ENCODE measurements at regions not wholly inside any gene's neighbourhood (a gene's known extent, or its start where the extent isn't known, plus 50 kb on each side); places are given as distances from the start of the nearest gene placed in this dataset.

DNA sequence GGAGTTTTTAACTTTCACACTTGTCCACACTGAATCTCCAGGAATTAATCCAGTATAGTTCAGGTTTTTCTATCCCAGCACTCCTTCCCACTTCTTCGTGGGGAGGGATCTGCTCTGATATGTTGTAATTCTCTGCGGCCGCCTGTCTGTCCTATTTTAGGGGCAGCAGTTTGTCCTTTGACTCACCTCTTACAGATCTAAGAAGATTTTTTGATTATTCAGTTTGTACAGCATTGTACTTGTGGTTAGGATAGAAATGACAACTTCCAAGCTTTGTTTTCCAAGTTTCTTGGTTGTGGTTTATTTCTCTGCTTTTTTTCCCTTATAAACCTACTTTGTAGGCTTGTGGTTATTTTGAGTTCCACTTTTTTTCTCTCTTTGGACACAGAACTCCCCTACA is 601.7 kb downstream of the SI start:
- no peak overlapping the region for H3K4me3 Mint-ChIP-seq
- DNase-seq = no peak
- CTCF ChIA-PET = no interaction called here
- H3K36me3 Mint-ChIP-seq (ENCODE audit: low read depth) = no peaks in the 10 kb centered on the region
- H3K9me3 Mint-ChIP-seq = no peaks in the 10 kb centered on the region
- no peaks in the 10 kb centered on the region for H3K4me1 Mint-ChIP-seq (ENCODE audit: low read depth)
- no peak overlapping the region for H3K27ac Mint-ChIP-seq
- no peaks in the 10 kb centered on the region for H3K27me3 Mint-ChIP-seq (ENCODE audit: low read depth)
- intact Hi-C loops (cut with micrococcal nuclease) = no loop called here

DNA sequence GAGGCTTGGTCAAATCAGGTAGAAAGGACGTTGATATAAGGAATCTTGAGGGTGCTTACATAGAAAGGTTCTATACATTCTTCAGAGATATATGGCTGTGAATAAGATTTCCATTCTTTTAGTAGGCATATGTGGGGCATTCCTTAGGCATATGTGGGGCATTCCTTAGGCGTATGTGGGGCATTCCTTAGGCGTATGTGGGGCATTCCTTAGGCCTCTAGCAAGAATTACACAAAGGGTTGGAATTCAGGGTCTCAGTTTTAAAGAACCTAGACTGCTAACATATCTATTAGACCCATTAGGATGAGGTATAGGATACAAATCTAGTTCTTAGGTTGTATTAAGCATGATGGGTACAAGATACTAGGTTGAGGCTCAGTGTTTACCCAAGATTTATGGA is 607.8 kb downstream of the SI start:
- H3K4me3 Mint-ChIP-seq = no peak overlapping the region
- H3K36me3 Mint-ChIP-seq (ENCODE audit: low read depth) = no peaks in the 10 kb centered on the region
- no peaks in the 10 kb centered on the region for H3K4me1 Mint-ChIP-seq (ENCODE audit: low read depth)
- H3K27ac Mint-ChIP-seq = no peak overlapping the region
- H3K9me3 Mint-ChIP-seq = peaks cover 7% of the 10 kb centered on the region
- intact Hi-C loops (cut with micrococcal nuclease) = no loop called here
- CTCF ChIA-PET = no interaction called here
- no peaks in the 10 kb centered on the region for H3K27me3 Mint-ChIP-seq (ENCODE audit: low read depth)
- DNase-seq = no peak

DNA sequence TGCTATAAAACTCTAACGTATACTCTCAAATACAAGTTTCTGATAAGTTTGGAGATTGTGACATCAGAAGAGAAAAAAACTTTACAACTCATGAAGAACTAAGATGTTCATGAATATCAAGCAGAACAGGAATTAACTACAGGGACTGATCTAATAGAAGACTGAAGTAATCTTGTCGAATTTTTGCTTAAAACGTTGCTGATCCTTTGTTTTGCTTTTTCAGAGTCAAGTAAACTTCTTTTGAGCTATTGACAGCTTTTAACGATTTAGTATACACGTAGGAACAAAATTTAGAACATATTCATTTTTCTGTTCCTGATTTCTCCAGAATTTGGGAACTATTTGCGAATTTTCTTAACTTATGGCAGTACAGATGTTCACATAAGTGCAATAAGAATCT is 610.2 kb downstream of the SI start:
- H3K27ac Mint-ChIP-seq = no peak overlapping the region

DNA sequence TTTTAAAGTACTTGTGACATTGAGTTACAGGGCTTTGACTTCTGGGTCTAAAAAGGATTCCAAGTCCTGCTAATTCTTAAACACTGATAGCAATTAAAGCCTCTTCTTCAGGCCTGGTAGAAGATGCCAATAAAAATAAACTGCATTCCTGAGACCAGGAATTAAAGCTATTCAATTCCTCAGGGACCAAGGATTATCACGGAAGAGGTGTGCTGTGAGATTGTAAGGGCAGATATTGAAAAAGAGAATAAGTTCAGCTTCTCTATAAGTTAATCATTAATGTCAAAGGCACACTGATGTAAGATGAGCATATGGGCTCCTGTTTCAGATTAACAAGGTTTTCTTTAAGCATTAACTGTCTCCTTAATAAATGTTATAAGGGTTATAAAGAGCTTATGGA is 611.3 kb downstream of the SI start:
- H3K9me3 Mint-ChIP-seq = peaks cover 9% of the 10 kb centered on the region
- intact Hi-C loops (cut with micrococcal nuclease) = no loop called here
- no peak overlapping the region for H3K27ac Mint-ChIP-seq
- CTCF ChIA-PET = no interaction called here
- DNase-seq = no peak
- no peaks in the 10 kb centered on the region for H3K36me3 Mint-ChIP-seq (ENCODE audit: low read depth)
- no peaks in the 10 kb centered on the region for H3K27me3 Mint-ChIP-seq (ENCODE audit: low read depth)
- H3K4me3 Mint-ChIP-seq = no peak overlapping the region
- H3K4me1 Mint-ChIP-seq (ENCODE audit: low read depth) = no peaks in the 10 kb centered on the region

More for the DNA sequence above, 610.2 kb downstream of the SI start:
- Mint-ChIP-seq H3K9me3 (peaks cover 9% of the 10 kb centered on the region), H3K4me3 (no peak overlapping the region), H3K36me3 (ENCODE audit: low read depth) (no peaks in the 10 kb centered on the region), H3K27me3 (ENCODE audit: low read depth) (no peaks in the 10 kb centered on the region), H3K4me1 (ENCODE audit: low read depth) (no peaks in the 10 kb centered on the region)
- CTCF ChIA-PET = no interaction called here
- no peak for DNase-seq
- intact Hi-C loops (cut with micrococcal nuclease) = no loop called here

DNA sequence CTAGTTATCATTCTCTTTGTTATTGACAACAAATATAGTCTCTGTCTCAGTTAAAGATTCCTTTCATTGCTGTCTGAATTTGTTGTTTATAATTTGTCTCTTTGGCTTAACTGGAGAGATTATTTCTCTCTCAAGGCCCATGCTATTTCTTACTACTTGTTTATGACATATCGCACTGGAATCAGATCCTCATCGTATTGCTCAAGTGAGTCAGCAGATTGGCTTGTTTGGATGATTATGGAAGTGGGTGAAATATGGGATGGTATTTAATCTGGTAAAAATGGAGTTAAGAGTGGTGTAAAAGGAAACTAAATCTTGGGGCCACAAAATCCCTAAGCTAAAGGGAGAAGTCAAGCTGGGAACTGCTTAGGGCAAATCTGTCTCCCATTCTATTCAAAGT is 613.1 kb downstream of the SI start:
- H3K4me3 Mint-ChIP-seq = no peak overlapping the region
- no peaks in the 10 kb centered on the region for H3K36me3 Mint-ChIP-seq (ENCODE audit: low read depth)
- H3K27me3 Mint-ChIP-seq (ENCODE audit: low read depth) = no peaks in the 10 kb centered on the region
- H3K4me1 Mint-ChIP-seq (ENCODE audit: low read depth) = no peaks in the 10 kb centered on the region
- no peak for DNase-seq
- H3K27ac Mint-ChIP-seq = no peak overlapping the region
- H3K9me3 Mint-ChIP-seq = peaks cover 9% of the 10 kb centered on the region
- CTCF ChIA-PET = no interaction called here
- intact Hi-C loops (cut with micrococcal nuclease) = no loop called here

DNA sequence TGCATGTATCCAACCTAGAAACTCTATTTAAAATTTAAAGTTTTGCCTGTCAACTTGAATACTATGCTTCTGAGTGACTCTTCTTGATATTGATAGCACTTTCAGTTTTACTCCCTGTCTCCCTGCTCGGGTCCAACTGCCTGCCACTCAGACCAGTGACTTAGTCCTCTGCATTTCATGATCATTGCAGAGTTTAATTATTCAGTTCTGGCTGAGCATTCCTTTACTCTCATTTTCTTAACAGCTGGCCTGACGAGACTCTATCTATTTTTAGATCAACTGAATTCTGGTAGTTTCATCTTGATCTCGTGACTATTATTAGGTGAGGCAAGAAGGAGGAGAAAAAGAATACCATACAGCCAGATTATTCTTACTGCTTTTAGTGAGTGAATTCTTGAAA is 617.4 kb downstream of the SI start:
- DNase-seq = no peak
- H3K4me3 Mint-ChIP-seq = no peak overlapping the region
- H3K27ac Mint-ChIP-seq = no peak overlapping the region
- intact Hi-C loops (cut with micrococcal nuclease) = no loop called here
- CTCF ChIA-PET = no interaction called here
- H3K9me3 Mint-ChIP-seq = peaks cover 2% of the 10 kb centered on the region
- no peaks in the 10 kb centered on the region for H3K4me1 Mint-ChIP-seq (ENCODE audit: low read depth)
- H3K36me3 Mint-ChIP-seq (ENCODE audit: low read depth) = no peaks in the 10 kb centered on the region
- H3K27me3 Mint-ChIP-seq (ENCODE audit: low read depth) = no peaks in the 10 kb centered on the region

DNA sequence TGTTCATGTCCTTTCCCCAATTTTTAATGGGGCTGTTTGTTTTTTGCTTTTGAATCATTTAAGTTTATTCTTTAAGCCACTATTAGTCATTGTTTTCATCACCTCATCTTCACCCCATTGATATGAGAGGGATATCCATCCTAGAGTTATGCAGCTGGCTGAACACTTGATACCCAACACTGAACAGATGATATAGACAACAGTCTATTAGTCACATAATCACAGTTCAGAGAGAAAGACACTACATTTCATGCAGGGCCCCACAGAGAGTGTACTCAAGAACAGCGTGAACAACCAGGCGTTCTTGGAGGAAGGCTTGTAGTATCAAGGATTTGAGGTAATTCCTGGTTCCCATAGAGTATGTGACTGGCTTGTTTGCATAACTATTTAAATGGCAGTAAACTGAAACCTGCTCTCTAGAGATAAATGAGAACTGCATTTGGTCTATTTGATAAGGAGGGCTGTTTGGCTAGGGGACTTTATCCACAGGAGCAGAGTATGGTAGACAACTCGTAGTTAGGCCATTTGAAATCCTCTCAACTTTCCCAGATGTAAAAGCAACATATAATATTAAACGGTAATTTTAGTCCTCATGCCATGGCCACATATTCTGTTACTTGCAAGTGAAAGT is 618.7 kb downstream of the SI start:
- CTCF ChIA-PET = no interaction called here
- no peaks in the 10 kb centered on the region for H3K9me3 Mint-ChIP-seq
- no peaks in the 10 kb centered on the region for H3K4me1 Mint-ChIP-seq (ENCODE audit: low read depth)
- H3K4me3 Mint-ChIP-seq = no peak overlapping the region
- intact Hi-C loops (cut with micrococcal nuclease) = no loop called here
- no peaks in the 10 kb centered on the region for H3K27me3 Mint-ChIP-seq (ENCODE audit: low read depth)
- no peak for DNase-seq
- no peak overlapping the region for H3K27ac Mint-ChIP-seq
- H3K36me3 Mint-ChIP-seq (ENCODE audit: low read depth) = no peaks in the 10 kb centered on the region

DNA sequence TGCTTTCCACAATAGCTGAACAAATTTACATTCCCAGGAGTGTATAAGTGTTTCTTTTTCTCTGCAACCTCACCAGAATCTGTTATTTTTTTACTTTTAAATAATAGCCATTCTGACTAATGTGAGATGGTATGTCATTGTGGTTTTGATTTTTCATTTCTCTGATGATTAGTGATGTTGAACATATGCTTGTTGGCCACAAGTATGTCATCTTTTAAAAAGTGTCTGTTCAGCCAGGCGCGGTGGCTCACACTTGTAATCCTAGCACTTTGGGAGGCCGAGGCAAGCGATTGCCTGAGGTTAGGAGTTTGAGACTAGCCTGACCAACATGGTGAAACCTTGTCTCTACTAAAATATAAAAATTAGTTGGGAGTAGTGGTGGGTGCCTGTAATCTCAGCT is 619.3 kb downstream of the SI start:
- Mint-ChIP-seq H3K4me1 (ENCODE audit: low read depth) (no peaks in the 10 kb centered on the region), H3K27me3 (ENCODE audit: low read depth) (no peaks in the 10 kb centered on the region), H3K4me3 (no peak overlapping the region), H3K36me3 (ENCODE audit: low read depth) (no peaks in the 10 kb centered on the region), H3K27ac (no peak overlapping the region), H3K9me3 (no peaks in the 10 kb centered on the region)
- DNase-seq = no peak
- intact Hi-C loops (cut with micrococcal nuclease) = no loop called here
- CTCF ChIA-PET = no interaction called here

DNA sequence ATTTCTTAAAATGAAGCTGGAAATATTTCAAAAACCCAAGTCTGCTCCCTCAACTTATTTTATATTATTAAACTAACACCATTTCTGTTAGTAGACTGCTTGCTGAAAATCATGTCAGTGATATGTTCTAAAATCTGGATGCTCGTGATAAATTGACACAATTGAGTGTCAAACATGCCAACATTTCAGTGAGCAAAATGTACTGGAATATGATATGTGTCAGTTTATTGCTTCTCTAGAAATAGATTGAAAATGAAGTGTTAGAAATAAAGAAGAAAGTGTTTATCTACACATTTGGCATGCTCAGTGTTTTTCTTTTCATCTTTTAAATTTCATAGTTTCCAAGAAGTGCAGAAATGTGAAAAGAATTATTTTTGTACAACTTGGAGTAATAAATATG is 624.6 kb downstream of the SI start:
- no peak overlapping the region for H3K27ac Mint-ChIP-seq
- no peaks in the 10 kb centered on the region for H3K4me1 Mint-ChIP-seq (ENCODE audit: low read depth)
- no peak for DNase-seq
- H3K4me3 Mint-ChIP-seq = no peak overlapping the region
- H3K9me3 Mint-ChIP-seq = peaks cover 6% of the 10 kb centered on the region
- no peaks in the 10 kb centered on the region for H3K36me3 Mint-ChIP-seq (ENCODE audit: low read depth)
- intact Hi-C loops (cut with micrococcal nuclease) = no loop called here
- CTCF ChIA-PET = no interaction called here
- no peaks in the 10 kb centered on the region for H3K27me3 Mint-ChIP-seq (ENCODE audit: low read depth)

DNA sequence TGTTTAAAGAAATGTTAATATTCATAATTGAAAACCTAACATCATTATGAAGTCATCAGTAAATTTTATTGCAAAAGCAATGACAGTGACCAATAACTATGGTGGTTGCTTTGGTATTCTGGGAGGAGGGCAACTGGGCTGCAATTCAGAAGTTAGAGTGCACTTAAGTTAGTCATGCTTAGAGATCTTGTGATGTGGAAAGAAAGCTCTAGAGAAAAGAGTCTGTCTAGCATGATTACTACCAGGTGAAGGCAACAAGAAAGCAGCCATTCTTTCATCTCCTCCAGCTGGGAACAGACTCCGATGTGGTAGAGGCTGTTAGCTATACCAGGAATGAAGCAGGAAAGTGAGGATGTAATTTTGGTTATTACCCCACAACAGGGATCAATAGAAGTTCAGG is 625.6 kb downstream of the SI start:
- Mint-ChIP-seq H3K27me3 (ENCODE audit: low read depth) (no peaks in the 10 kb centered on the region), H3K36me3 (ENCODE audit: low read depth) (no peaks in the 10 kb centered on the region), H3K4me3 (no peak overlapping the region), H3K27ac (no peak overlapping the region), H3K9me3 (peaks cover 9% of the 10 kb centered on the region), H3K4me1 (ENCODE audit: low read depth) (no peaks in the 10 kb centered on the region)
- no peak for DNase-seq
- intact Hi-C loops (cut with micrococcal nuclease) = no loop called here
- CTCF ChIA-PET = interaction anchor here (0.6 kb wide), 1 partner anchor 686 kb away, joined by 5 read pairs; no protein-coding TSS in a partner anchor

DNA sequence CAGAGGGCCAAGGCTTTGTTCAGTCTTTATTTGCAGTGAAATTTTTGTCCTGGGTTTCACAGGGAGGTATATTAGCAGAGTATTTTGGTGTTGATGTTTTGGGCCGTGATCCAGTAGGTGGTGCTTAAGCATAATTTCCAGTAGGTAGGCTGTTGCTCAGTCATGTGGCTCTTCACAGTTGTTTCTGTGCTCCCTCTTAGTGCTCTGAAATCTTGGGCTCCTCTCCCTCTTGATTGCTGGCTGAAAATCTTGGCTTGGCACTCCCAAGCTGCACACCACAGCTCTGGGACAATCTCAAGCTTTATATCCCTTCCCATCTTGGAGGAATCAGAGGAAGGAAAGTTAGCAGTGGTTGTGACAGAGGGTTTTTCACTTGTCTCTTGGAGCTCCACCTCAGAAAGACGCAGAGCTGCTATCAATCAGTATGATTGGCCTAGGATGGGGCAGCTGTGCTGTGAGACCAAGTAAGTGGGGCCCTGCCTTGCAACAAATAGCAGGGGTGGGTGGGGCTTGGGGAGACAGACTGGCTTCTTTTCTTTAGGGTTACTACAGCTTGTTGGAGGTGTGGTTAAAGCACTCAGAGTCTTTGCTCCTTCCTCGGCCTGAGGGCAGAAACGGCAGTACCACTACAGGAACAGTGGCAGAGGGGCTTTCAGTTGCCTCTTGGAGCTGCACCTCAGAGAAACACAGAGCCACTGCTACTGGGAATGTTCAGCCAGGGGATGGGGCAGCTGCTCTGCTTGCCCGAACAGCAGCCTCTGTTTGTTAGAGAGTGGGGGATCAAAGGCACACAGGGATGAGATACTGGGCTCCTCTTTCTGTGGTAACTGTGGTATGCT is 627.0 kb downstream of the SI start:
- Mint-ChIP-seq H3K4me3 (no peak overlapping the region), H3K9me3 (peaks cover 13% of the 10 kb centered on the region), H3K4me1 (ENCODE audit: low read depth) (no peaks in the 10 kb centered on the region)

DNA sequence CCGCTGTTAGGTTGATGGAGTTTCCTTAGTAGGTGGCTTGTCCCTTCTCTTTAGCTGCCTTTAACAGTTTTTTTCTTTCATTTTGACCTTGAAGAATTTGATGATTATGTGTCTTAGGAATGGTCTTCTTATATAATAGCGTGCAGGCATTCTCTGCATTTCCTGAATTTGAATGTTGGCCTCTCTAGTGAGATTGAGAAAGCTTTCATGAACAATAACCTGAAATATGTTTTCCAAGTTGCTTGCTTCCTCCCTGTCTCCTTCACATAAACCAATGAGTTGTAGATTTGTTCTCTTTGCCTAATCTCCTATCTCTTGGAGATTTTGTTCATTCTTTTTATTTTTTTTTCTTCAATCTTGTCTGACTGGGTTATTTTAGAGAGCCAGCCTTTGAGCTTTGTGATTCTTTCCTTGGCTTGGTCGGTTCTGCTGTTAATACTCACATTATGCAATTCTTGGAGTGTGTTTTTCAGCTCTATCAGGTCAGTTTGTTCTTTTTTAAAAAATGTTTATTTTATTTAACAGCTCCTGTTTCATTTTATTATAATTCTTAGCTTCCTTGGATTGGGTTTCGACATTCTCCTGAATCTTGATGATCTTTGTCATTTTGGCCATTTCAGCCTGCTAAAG is 627.9 kb downstream of the SI start:
- H3K27me3 Mint-ChIP-seq (ENCODE audit: low read depth) = no peaks in the 10 kb centered on the region
- intact Hi-C loops (cut with micrococcal nuclease) = no loop called here
- no peak overlapping the region for H3K4me3 Mint-ChIP-seq
- peaks cover 13% of the 10 kb centered on the region for H3K9me3 Mint-ChIP-seq
- H3K4me1 Mint-ChIP-seq (ENCODE audit: low read depth) = no peaks in the 10 kb centered on the region
- DNase-seq = no peak
- no peaks in the 10 kb centered on the region for H3K36me3 Mint-ChIP-seq (ENCODE audit: low read depth)
- CTCF ChIA-PET = no interaction called here
- no peak overlapping the region for H3K27ac Mint-ChIP-seq

More for the DNA sequence above, 627.0 kb downstream of the SI start:
- Mint-ChIP-seq H3K27ac (no peak overlapping the region), H3K27me3 (ENCODE audit: low read depth) (no peaks in the 10 kb centered on the region), H3K36me3 (ENCODE audit: low read depth) (no peaks in the 10 kb centered on the region)
- CTCF ChIA-PET = no interaction called here
- DNase-seq = no peak
- intact Hi-C loops (cut with micrococcal nuclease) = no loop called here

DNA sequence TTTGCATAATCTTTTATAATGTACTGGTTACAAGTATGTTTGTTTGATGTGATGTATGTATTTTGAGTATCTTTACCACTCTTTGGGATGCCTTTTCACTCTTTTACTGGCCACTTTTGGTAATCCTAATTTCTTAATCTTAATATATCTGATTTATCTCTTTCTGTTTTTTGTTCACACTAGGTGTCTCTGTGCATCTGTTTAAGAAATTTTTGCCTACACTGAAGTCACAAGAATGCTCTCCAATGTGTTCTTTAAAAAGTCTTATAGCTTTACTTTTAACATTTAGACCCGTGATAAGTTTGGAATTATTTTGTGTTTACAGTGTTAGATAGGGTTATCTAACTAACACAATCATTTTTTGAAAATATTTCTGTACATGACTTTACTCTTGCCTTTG is 659.1 kb downstream of the SI start:
- H3K27me3 Mint-ChIP-seq (ENCODE audit: low read depth) = no peaks in the 10 kb centered on the region
- CTCF ChIA-PET = no interaction called here
- H3K4me3 Mint-ChIP-seq = no peak overlapping the region
- peaks cover 11% of the 10 kb centered on the region for H3K9me3 Mint-ChIP-seq
- intact Hi-C loops (cut with micrococcal nuclease) = no loop called here
- H3K27ac Mint-ChIP-seq = no peak overlapping the region
- H3K4me1 Mint-ChIP-seq (ENCODE audit: low read depth) = no peaks in the 10 kb centered on the region
- no peak for DNase-seq
- no peaks in the 10 kb centered on the region for H3K36me3 Mint-ChIP-seq (ENCODE audit: low read depth)

Data from activated naive CD4-positive, alpha-beta T cell treated with anti-CD3 and anti-CD28 coated beads for 36 hours (primary cell).